PFSK-1 (cell line): ENCODE measurements at regions not wholly inside any gene's neighbourhood (a gene's known extent, or its start where the extent isn't known, plus 50 kb on each side); places are given as distances from the start of the nearest gene placed in this dataset.

Experiments used
- FOXP2 ChIP-seq: optimal IDR thresholded peaks from 2 replicates; pipeline ENCODE3; 2011; ENCODE audit warnings: borderline replicate concordance, control low read depth, inconsistent platforms; ENCODE audit not compliant: insufficient read depth; ENCODE audit errors: extremely low read length, extremely low read depth
- POLR2AphosphoS5 ChIP-seq: IDR thresholded peaks from 2 replicates; pipeline ENCODE4 v1.6.1; 2012; ENCODE audit warnings: low read depth, mild to moderate bottlenecking, control low read depth, low read length, moderate library complexity
- SIN3A ChIP-seq: IDR thresholded peaks from 2 replicates; pipeline ENCODE4 v1.6.1; 2012; ENCODE audit warnings: mild to moderate bottlenecking, low read length, moderate library complexity, borderline replicate concordance; ENCODE audit not compliant: insufficient read depth
- TAF1 ChIP-seq: IDR thresholded peaks from 2 replicates; pipeline ENCODE4 v1.6.1; 2012; ENCODE audit warnings: low read length, control low read depth, borderline replicate concordance; ENCODE audit not compliant: insufficient read depth
- TF ChIP-seq, protein P1 (sequence below), 2 experiments: IDR thresholded peaks; 2 replicates each; pipeline versions ENCODE4 v1.6.1 to v1.8.0; 2011 to 2012; ENCODE audit warnings: low read depth in 2 of 2, low read length in 2 of 2, control low read depth in 1 of 2, inconsistent platforms in 1 of 2, mild to moderate bottlenecking in 1 of 2, moderate library complexity in 1 of 2; ENCODE audit not compliant: insufficient read depth in 1 of 2

DNA sequence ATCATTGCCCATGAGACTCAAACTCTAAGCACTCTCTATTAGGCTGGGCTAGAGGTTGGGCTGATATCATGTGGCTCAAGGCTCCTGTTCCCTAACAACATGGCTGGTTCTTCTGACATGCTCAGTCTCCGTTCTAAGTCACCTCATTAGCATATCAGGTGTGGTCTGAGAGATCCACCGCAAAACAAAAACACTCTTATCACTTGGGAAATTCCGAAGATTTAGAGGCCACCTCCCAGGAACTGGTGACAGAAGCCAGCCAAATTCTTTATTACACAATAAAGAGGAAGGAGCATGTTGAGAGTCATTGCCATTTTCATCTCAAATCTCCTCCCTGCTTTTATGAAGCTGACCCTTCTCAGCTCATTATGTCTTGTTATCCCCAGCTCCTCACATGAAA lies 107.6 kb downstream of the MSX2 start:
- TF ChIP-seq, protein P1, sequence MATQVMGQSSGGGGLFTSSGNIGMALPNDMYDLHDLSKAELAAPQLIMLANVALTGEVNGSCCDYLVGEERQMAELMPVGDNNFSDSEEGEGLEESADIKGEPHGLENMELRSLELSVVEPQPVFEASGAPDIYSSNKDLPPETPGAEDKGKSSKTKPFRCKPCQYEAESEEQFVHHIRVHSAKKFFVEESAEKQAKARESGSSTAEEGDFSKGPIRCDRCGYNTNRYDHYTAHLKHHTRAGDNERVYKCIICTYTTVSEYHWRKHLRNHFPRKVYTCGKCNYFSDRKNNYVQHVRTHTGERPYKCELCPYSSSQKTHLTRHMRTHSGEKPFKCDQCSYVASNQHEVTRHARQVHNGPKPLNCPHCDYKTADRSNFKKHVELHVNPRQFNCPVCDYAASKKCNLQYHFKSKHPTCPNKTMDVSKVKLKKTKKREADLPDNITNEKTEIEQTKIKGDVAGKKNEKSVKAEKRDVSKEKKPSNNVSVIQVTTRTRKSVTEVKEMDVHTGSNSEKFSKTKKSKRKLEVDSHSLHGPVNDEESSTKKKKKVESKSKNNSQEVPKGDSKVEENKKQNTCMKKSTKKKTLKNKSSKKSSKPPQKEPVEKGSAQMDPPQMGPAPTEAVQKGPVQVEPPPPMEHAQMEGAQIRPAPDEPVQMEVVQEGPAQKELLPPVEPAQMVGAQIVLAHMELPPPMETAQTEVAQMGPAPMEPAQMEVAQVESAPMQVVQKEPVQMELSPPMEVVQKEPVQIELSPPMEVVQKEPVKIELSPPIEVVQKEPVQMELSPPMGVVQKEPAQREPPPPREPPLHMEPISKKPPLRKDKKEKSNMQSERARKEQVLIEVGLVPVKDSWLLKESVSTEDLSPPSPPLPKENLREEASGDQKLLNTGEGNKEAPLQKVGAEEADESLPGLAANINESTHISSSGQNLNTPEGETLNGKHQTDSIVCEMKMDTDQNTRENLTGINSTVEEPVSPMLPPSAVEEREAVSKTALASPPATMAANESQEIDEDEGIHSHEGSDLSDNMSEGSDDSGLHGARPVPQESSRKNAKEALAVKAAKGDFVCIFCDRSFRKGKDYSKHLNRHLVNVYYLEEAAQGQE (IDR thresholded peaks at IDR 0.05; ENCODE audit: insufficient read depth in 1 of 2, low read depth in 2 of 2, low read length in 2 of 2) = no peak
- TF ChIP-seq SIN3A = no peak
- TF ChIP-seq POLR2AphosphoS5 = no peak
- TF ChIP-seq FOXP2 = no peak
- no peak for TF ChIP-seq TAF1

DNA sequence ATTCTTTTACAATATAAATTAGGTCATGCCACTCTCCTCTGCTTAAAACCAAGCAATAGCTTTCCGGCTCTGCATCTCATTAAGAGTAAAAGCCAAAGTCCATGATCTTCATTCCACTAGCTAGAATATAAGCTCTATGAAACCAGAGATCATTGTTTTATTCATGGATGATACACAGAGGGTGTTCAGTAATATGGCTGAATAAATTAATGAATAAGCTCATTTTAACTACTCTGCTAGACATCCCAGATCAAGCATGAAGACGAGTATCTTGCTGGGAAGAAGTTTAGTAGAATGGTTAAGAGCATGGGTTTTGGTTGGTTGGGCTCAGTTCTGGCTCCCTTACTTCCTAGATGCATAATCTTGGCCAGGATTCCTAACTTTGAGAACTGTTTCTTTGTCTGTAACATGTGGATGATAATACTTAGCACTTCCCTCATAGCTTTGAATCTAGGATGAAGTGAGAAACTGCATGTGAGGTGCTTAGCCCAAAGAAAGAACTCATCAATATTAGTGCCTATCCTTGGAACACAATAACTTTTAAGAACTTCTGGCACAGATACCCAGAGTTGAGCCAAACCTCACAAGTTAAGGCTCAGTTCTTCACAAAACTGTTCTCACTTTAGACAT lies 106.8 kb downstream of the MSX2 start:
- TF ChIP-seq SIN3A = no peak
- TF ChIP-seq FOXP2 = no peak
- TF ChIP-seq, protein P1 (IDR thresholded peaks at IDR 0.05; ENCODE audit: insufficient read depth in 1 of 2, low read depth in 2 of 2, low read length in 2 of 2) = no peak
- no peak for TF ChIP-seq POLR2AphosphoS5
- no peak for TF ChIP-seq TAF1

DNA sequence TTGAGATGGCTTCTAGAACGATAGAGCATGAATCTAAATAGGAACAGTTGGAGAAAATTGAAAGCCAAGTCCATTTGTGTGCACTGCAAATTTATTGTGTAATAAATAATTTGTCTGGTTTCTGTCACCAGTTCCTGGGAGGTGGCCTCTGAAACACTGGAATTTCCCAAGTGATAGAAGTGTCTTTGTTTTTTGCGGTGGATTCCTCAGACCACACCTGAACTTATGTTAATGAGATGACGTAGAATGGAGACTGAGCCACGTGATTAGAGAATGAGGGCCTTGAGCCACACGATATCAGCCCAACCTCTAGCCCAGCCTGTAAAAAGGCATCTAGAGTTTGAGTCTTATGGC lies 105.1 kb downstream of the MSX2 start:
- TF ChIP-seq FOXP2 (no peak), SIN3A (no peak), TAF1 (no peak), POLR2AphosphoS5 (no peak)
- TF ChIP-seq, protein P1 (IDR thresholded peaks at IDR 0.05; ENCODE audit: insufficient read depth in 1 of 2, low read depth in 2 of 2, low read length in 2 of 2) = no peak

DNA sequence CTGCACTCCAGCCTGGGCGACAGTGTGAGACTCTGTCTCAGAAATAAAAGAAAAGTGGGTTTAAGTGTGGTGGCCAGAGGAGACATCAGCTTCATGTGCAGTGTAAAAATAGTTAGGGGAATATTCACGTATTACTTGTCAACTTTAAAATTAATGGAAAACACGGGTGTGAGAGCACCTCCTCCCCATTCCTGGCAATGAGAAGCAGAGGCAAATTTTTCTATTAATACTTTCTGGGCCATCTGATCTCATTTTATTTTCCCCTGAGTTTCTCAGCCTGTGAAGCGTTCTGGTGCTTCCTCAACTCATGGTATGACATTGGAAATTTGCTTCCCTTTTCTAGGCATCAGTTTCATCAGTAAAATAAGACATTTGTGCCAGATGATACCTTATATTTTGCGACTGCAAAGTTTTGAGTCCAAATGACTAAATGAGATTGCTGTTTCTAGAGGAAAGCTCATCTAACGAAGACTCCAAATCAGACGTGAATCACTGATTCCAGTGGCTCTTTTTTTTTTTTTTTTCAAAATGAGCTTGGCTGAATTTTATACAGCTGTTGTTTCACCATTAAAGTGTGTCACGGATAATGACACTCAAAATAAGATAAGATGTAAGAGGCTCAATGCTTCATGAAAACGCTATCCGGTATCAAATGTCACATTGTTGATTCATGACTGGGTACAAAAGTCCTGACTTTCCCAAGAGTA lies 104.6 kb downstream of the MSX2 start:
- TF ChIP-seq, protein P1 (IDR thresholded peaks at IDR 0.05; ENCODE audit: insufficient read depth in 1 of 2, low read depth in 2 of 2, low read length in 2 of 2) = no peak
- TF ChIP-seq POLR2AphosphoS5 (no peak), SIN3A (no peak), FOXP2 (no peak), TAF1 (no peak)
